Left lung (tissue), 4 donors: ENCODE measurements at regions not wholly inside any gene's neighbourhood (a gene's known extent, or its start where the extent isn't known, plus 50 kb on each side); places are given as distances from the start of the nearest gene placed in this dataset.

Source experiments
- ATAC-seq: fragments of 200-7000 bp; cut with Tn5 transposase; one replicate; pipeline ENCODE4 v1.9.1; 2020; ENCODE audit warnings: moderate library complexity
- DNase-seq, 4 donors: peaks; one replicate each; pipeline ENCODE4 v3.0.0-alpha.2; 2013 to 2020
- H3K27ac ChIP-seq, 2 donors: fragments of 200-600 bp; sonication (generic) in 1 of 2; one replicate each; pipeline versions ENCODE4 v1.5.0 to v1.8.0; 2020 to 2021
- H3K27me3 ChIP-seq, 2 donors: fragments of 200-600 bp; sonication (generic) in 1 of 2; one replicate each; pipeline versions ENCODE4 v1.5.0 to v1.8.0; 2020 to 2021
- H3K36me3 ChIP-seq, 2 donors: fragments of 200-600 bp; sonication (generic) in 1 of 2; one replicate each; pipeline versions ENCODE4 v1.5.0 to v1.8.0; 2020 to 2021
- H3K4me1 ChIP-seq, 2 donors: fragments of 200-600 bp; one replicate each; pipeline ENCODE4 v1.8.0; 2021
- H3K4me3 ChIP-seq, 2 donors: fragments of 200-600 bp; sonication (generic) in 1 of 2; one replicate each; pipeline versions ENCODE4 v1.5.0 to v1.8.0; 2020 to 2021; ENCODE audit warnings: mild to moderate bottlenecking in 1 of 2
- H3K9me3 ChIP-seq, 2 donors: fragments of 200-600 bp; sonication (generic) in 1 of 2; one replicate each; pipeline versions ENCODE4 v1.5.0 to v1.8.0; 2020 to 2021
- CTCF ChIP-seq, 2 donors: fragments of 200-600 bp; sonication (generic) in 1 of 2; IDR thresholded peaks; one replicate each; pipeline versions ENCODE4 v1.5.0 to v1.8.0; 2021; ENCODE audit warnings: antibody characterized with exemption in 2 of 2
- intact Hi-C, 2 donors: fragments of 100-400 bp; cut with DNase I; formaldehyde crosslinking; loops; one replicate each; pipeline versions ENCODE4 v1.11.2 to v1.14.2; 2022
- donor health status: DM: no; HTN: yes; CAD: no.
- donor health status: DM: no; HTN: no; CAD: no.

- TF ChIP-seq CTCF (IDR thresholded peaks at IDR 0.05): no peak
- Histone ChIP-seq H3K27me3 (no peaks in the 10 kb centered on the region), H3K4me1 (no peaks in the 10 kb centered on the region), H3K36me3 (no peaks in the 10 kb centered on the region), H3K27ac (no peak overlapping the region), H3K9me3 (no peaks in the 10 kb centered on the region), H3K4me3 (no peak overlapping the region)
- intact Hi-C loops: no loop called here
- ATAC-seq (no peak), DNase-seq (no peak)
Measured at GRCh38 chr2:238709325-238710025, 138.4 kb upstream of the TWIST2 start.

GRCh38 chr2:238710032-238710735, 137.7 kb upstream of the TWIST2 start:
- DNase-seq: no peak

GRCh38 chr2:238710787-238711186, 137.1 kb upstream of the TWIST2 start:
- Histone ChIP-seq H3K36me3 (no peaks in the 10 kb centered on the region), H3K4me3 (no peak overlapping the region), H3K9me3 (no peaks in the 10 kb centered on the region), H3K27ac (no peak overlapping the region), H3K4me1 (no peaks in the 10 kb centered on the region), H3K27me3 (peaks cover 0 to 1% of the 10 kb centered on the region in 2 donors)
- TF ChIP-seq CTCF (IDR thresholded peaks at IDR 0.05): no peak
- DNase-seq: no peak
- intact Hi-C loops: no loop called here
- no peak for ATAC-seq

More at GRCh38 chr2:238710032-238710735, 137.7 kb upstream of the TWIST2 start:
- H3K9me3 ChIP-seq: no peaks in the 10 kb centered on the region
- no peak overlapping the region for H3K4me3 ChIP-seq
- H3K27ac ChIP-seq: no peak overlapping the region
- intact Hi-C loops: no loop called here
- H3K36me3 ChIP-seq: no peaks in the 10 kb centered on the region
- ATAC-seq: no peak
- no peaks in the 10 kb centered on the region for H3K4me1 ChIP-seq
- H3K27me3 ChIP-seq: no peaks in the 10 kb centered on the region
- no peak for TF ChIP-seq CTCF (IDR thresholded peaks at IDR 0.05)

GRCh38 chr2:238711346-238711745, 136.5 kb upstream of the TWIST2 start:
- H3K4me1 ChIP-seq: no peaks in the 10 kb centered on the region
- no peaks in the 10 kb centered on the region for H3K9me3 ChIP-seq
- no peaks in the 10 kb centered on the region for H3K36me3 ChIP-seq
- ATAC-seq: no peak
- no peak overlapping the region for H3K27ac ChIP-seq
- H3K4me3 ChIP-seq: no peak overlapping the region
- intact Hi-C loops: no loop called here
- peaks cover 0 to 7% of the 10 kb centered on the region in 2 donors for H3K27me3 ChIP-seq
- TF ChIP-seq CTCF (IDR thresholded peaks at IDR 0.05): no peak
- no peak for DNase-seq

GRCh38 chr2:238712011-238712410, 135.9 kb upstream of the TWIST2 start:
- Histone ChIP-seq H3K4me1 (no peaks in the 10 kb centered on the region), H3K9me3 (no peaks in the 10 kb centered on the region), H3K36me3 (no peaks in the 10 kb centered on the region), H3K27ac (no peak overlapping the region), H3K27me3 (peaks cover 0 to 13% of the 10 kb centered on the region in 2 donors), H3K4me3 (no peak overlapping the region)
- intact Hi-C loops: no loop called here
- DNase-seq: no peak
- ATAC-seq: no peak
- TF ChIP-seq CTCF (IDR thresholded peaks at IDR 0.05): no peak
